Brain microvascular endothelial cell (primary cell): ENCODE measurements at regions not wholly inside any gene's neighbourhood (a gene's known extent, or its start where the extent isn't known, plus 50 kb on each side); places are given as distances from the start of the nearest gene placed in this dataset.

Source experiments
- DNase-seq: peaks from one replicate; pipeline ENCODE4 v3.0.0-alpha.2; 2020
- H3K27ac ChIP-seq: fragments of 250-450 bp; sonication (Bioruptor Pico); 2 replicates; pipeline ENCODE4 v1.5.1; 2020; ENCODE audit warnings: mild to moderate bottlenecking, moderate library complexity
- H3K27me3 ChIP-seq: fragments of 250-450 bp; sonication (Bioruptor Pico); replicated peaks from 2 replicates; pipeline ENCODE4 v1.5.1; 2020; ENCODE audit warnings: mild to moderate bottlenecking
- H3K36me3 ChIP-seq: fragments of 250-450 bp; sonication (Bioruptor Pico); replicated peaks from 2 replicates; pipeline ENCODE4 v1.5.1; 2020; ENCODE audit warnings: mild to moderate bottlenecking
- H3K4me3 ChIP-seq: 2 replicates; pipeline ENCODE4 v1.5.1; 2011; ENCODE audit warnings: low read depth, mild to moderate bottlenecking, control low read depth, low read length, moderate library complexity
- in situ Hi-C: cut with HindIII; loops from 2 replicates; pipeline ENCODE4 v1.10.0; 2017; ENCODE audit warnings: low sequenced_read_pairs, low pct_ligation_motif_present
- TF ChIP-seq, protein P1 (sequence below): IDR thresholded peaks from 2 replicates; pipeline ENCODE4 v1.5.1; 2011; ENCODE audit warnings: low read depth, mild to moderate bottlenecking, moderate library complexity, low read length, control low read depth, inconsistent platforms; ENCODE audit errors: missing control alignments

- Histone ChIP-seq H3K27ac (no peak overlapping the region), H3K36me3 (no peaks in the 10 kb centered on the region), H3K4me3 (no peak overlapping the region), H3K27me3 (no peaks in the 10 kb centered on the region)
- in situ Hi-C loops, result no loop called here
- TF ChIP-seq, protein P1, sequence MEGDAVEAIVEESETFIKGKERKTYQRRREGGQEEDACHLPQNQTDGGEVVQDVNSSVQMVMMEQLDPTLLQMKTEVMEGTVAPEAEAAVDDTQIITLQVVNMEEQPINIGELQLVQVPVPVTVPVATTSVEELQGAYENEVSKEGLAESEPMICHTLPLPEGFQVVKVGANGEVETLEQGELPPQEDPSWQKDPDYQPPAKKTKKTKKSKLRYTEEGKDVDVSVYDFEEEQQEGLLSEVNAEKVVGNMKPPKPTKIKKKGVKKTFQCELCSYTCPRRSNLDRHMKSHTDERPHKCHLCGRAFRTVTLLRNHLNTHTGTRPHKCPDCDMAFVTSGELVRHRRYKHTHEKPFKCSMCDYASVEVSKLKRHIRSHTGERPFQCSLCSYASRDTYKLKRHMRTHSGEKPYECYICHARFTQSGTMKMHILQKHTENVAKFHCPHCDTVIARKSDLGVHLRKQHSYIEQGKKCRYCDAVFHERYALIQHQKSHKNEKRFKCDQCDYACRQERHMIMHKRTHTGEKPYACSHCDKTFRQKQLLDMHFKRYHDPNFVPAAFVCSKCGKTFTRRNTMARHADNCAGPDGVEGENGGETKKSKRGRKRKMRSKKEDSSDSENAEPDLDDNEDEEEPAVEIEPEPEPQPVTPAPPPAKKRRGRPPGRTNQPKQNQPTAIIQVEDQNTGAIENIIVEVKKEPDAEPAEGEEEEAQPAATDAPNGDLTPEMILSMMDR, result no peak
- DNase-seq, result no peak
Observed at GRCh38 chr10:6771331-6771730, 191.3 kb upstream of the PRKCQ start.

GRCh38 chr10:6770846-6771245 lies 190.8 kb upstream of the PRKCQ start:
- DNase-seq, result peak; percentile 29
- in situ Hi-C loops, result no loop called here
- H3K27ac ChIP-seq, result no peak overlapping the region

DNA sequence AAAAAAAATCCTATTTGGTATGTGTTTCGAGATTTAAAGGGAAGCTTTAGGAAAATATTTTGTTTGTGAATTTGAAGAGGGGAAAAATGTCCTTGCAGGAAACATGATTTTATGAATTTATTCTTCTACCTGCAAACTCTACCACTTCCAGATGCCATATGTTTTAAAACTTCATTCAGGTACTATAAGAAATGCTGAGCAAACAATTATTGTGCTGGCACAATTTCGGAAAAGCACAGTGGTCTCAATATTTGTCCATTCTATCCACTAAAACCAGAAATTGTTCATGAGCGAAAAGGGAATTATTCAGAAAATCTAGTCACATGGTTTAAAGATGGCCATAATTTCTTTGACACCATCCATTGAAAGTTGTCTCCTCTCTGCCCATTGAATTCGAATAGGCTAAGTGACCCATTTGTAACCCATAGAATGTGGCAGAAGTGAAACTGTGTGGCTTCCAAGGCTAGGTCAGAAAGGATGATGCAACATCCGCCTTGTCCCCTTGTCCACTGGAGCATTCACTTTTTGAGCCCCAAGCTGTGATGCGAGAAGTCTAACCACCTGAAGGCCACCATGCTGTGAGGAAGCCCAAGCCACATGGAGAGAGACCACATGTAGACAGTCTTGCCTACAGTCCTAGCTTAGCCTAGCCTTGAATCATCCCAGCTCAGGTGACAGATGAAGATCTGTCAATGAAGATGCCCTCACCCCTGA lies 189.8 kb upstream of the PRKCQ start:
- Histone ChIP-seq H3K4me3 (no peak overlapping the region), H3K27me3 (no peaks in the 10 kb centered on the region), H3K27ac (no peak overlapping the region), H3K36me3 (no peaks in the 10 kb centered on the region)
- in situ Hi-C loops, result no loop called here
- TF ChIP-seq, protein P1, result no peak
- DNase-seq, result no peak

More at GRCh38 chr10:6770846-6771245, 190.8 kb upstream of the PRKCQ start:
- TF ChIP-seq, protein P1, result no peak
- no peaks in the 10 kb centered on the region for H3K27me3 ChIP-seq
- no peaks in the 10 kb centered on the region for H3K36me3 ChIP-seq
- H3K4me3 ChIP-seq, result no peak overlapping the region

- TF ChIP-seq, protein P1, result no peak
- Histone ChIP-seq H3K27ac (no peak overlapping the region), H3K27me3 (no peaks in the 10 kb centered on the region), H3K4me3 (no peak overlapping the region), H3K36me3 (no peaks in the 10 kb centered on the region)
- in situ Hi-C loops, result no loop called here
- DNase-seq, result no peak
Observed at GRCh38 chr10:6766131-6766801, 186.2 kb upstream of the PRKCQ start.

- Histone ChIP-seq H3K27ac (no peak overlapping the region), H3K27me3 (no peaks in the 10 kb centered on the region), H3K4me3 (no peak overlapping the region), H3K36me3 (no peaks in the 10 kb centered on the region)
- TF ChIP-seq, protein P1, result no peak
- in situ Hi-C loops, result no loop called here
- no peak for DNase-seq
Observed at GRCh38 chr10:6763423-6763822, 183.3 kb upstream of the PRKCQ start.

DNA sequence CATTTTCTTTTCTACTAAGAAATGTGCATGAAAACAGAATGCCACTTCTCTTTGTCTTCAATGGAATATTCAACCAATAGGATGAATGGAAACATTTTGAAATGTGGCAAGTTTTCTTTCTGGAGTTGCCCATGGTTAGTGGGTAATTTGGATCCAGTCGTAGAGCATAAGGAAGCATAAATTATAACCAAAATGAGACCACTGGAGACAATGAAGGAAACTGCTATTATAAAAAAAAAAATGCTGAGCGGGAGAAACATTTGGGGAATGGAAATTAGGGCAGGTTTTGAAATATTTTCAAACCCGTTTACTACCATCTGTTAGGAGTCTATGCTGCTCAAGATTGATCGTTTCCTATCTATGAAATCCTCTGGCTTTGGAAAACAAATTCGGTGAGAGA lies 182.9 kb upstream of the PRKCQ start:
- no peak for DNase-seq
- H3K27ac ChIP-seq, result no peak overlapping the region
- H3K4me3 ChIP-seq, result no peak overlapping the region
- in situ Hi-C loops, result no loop called here
- TF ChIP-seq, protein P1, result no peak
- no peaks in the 10 kb centered on the region for H3K36me3 ChIP-seq
- no peaks in the 10 kb centered on the region for H3K27me3 ChIP-seq
